ENCODE measurements at regions not wholly inside any gene's neighbourhood (a gene's known extent, or its start where the extent isn't known, plus 50 kb on each side); places are given as distances from the start of the nearest gene placed in this dataset.
"Not testable (repeated sequence)": the region's sequence is repeated elsewhere in the genome, so short reads cannot be mapped to it uniquely, and the experiment has no call there.

DNA sequence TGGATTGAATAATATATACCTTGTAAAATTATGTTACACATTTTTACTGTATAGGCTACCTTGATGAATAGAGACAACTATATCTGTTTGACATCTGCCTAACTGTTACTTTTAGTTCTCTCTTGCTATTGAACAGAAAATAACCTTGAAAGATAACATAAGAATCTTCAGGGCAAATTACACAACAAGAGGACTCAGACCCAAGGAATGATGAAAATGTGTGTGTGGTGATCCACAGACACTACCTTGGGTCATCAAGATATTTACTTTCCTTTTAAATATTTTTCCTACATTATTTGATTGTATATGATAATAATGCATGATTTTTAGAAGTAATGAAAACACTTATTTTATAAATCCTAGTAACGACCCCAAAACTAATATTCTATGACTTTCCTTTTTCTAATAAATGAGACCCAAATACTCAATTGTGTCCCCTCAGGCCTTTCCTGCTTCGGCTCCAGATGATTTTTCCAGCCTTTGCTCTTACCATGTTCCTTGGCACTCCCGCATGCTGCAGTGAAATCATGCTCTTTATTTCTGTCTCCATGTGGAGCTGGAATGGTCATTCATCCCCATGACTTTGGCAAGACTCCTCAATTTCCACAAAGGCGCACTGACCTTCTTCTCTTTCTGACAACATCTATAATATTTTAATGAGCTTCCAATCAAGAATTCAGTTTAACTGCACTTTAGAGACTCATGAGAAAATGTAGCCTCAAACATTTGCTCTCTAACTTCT lies 187.6 kb downstream of the EPM2A start:
- DNase-seq (ENCODE audit: low spot score) = peak; percentile 69

GRCh38 chr6:145548933-145549648 lies 186.2 kb downstream of the EPM2A start:
- DNase-seq (ENCODE audit: low spot score) = no peak

GRCh38 chr6:145551164-145551563 lies 184.2 kb downstream of the EPM2A start:
- no peak for DNase-seq (ENCODE audit: low spot score)

GRCh38 chr6:145555084-145555483 lies 180.2 kb downstream of the EPM2A start:
- DNase-seq (ENCODE audit: low spot score) = no peak

DNA sequence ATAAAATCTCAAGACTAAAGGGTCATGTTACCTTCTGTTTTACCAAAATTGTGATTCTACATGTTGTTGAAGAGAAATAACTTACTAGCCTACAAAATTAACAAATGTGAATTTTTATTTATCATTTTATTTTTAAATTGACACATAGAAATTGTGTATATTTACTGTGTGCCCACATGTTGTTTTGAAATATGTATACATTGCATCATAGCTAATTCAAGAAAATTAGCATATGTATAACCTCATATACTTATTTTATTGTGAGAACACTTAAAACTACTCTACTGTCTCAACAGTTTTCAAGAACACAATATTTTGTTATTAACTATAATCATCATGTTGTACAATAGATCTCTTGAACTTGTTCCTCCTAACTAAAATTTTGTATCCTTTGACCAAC lies 177.8 kb downstream of the EPM2A start:
- no peak for DNase-seq (ENCODE audit: low spot score)

GRCh38 chr6:145559836-145560235 lies 175.5 kb downstream of the EPM2A start:
- no peak for DNase-seq (ENCODE audit: low spot score)

DNA sequence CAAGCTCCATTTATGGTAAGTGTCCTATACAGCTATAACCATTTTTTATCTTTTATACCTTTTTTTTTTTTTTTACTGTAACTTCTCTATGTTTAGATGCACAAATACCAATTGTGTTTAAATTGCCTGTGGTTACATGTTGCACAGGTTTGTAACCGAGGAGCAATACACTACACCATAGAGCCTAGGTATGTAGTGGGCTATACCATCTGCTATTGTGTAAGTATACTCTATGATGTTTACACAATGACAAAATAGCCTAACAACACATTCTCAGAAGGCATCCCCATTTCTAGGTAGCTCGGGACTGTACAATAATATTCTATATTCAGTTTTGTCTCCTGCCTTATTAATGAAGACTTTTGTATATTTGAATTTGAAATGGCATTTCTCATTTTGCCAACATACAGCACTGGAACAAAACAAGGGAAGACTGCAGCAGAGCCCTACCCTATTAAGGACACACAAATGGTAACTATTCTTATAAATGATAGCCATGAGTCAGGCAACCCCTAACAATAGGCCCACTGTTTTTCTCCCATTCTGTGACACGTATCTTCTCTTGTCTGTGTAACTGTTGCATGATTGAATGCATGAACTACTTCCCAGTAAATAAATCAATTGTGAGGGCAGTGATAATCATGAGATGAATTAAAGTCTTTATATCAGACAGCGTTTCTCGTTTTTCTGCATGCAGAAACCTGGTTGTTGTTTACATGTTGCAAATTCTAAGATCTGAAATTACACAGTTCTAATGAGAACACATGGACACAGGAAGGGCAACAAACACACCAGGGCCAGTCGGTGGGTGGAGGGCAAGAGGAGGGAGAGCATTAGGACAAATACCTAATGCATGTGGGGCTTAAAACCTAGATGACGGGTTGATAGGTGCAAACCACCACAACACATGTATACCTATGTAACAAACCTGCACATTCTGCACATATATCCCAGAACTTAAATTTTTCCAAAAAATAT lies 173.9 kb downstream of the EPM2A start:
- DNase-seq (ENCODE audit: low spot score) = peak; percentile 41

GRCh38 chr6:145562771-145563615 lies 172.3 kb downstream of the EPM2A start:
- DNase-seq (ENCODE audit: low spot score) = no peak

GRCh38 chr6:145564553-145564952 lies 170.8 kb downstream of the EPM2A start:
- DNase-seq (ENCODE audit: low spot score) = no peak

DNA sequence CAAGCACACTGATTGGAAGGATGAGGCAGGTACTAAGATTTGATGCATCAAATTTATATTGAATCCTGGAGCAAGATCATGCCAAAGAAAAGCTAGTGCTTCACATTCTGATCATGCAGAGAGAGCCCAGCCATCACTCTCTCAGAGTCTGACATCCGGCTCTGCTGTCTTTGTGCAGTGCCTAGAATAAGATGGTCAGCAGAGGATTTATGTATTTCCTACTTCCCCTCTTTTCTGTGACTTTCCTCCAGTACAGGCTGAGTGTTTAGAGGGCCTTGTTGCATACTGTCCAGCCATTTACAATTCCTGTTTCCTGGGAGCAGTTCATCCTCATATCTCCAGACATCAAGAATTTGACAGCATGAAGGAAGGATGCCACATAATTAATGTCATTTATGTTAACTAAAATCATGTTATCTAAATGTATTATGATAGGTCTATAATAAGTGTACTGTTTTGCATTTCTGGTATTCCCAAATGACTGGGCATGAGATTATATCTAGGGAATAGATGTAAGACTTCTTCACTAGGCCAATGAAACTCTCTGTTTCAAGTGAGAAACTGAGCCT lies 167.6 kb downstream of the EPM2A start:
- DNase-seq (ENCODE audit: low spot score) = no peak

- DNase-seq (ENCODE audit: low spot score) = no peak
These were observed 166.2 kb downstream of the EPM2A start for GRCh38 chr6:145569140-145569539.

DNA sequence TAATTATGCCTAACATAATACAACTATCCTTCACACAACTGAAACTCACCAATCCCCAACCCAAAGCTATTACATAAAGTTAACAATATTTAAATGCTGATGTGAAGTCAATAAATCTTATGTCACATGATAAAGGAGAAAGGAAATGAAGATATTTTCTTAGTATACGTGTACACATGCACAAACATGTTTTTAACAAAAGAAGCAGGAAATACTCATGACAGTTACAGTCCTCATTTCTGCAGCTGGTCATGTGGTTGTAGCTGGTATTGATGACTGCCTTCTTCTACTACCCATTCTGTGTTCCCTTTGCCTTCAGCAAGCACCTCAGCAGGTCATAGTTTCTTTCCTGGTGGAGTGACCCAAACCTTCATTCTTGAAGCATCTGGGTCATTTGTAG lies 165.0 kb downstream of the EPM2A start:
- not testable (repeated sequence) for DNase-seq (ENCODE audit: low spot score)

GRCh38 chr6:145574269-145574668 lies 161.1 kb downstream of the EPM2A start:
- not testable (repeated sequence) for DNase-seq (ENCODE audit: low spot score)
